ENCODE measurements at regions not wholly inside any gene's neighbourhood (a gene's known extent, or its start where the extent isn't known, plus 50 kb on each side); places are given as distances from the start of the nearest gene placed in this dataset.

DNA sequence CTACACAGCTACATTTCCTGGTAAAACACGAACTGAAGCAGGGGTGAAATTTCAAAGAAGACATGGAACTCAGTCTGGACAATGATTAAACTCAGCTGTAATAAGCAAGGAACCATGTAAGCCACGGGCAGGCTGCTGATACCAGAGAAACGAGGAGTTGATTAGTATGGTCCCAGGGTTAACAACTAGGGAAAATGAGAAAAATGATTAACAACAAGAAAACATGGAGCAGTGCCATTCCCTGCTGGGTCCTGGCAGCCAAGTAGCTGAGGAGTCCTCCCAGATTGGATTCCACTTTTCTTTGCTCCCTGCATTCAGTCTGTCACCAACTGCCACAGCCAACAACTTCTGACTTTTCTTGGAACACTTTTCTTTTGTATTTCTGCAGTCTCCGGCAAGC is 517.0 kb upstream of the KLHL29 start:
- Histone ChIP-seq H3K27me3 (ENCODE audit: control insufficient read depth in 1 of 2, insufficient read depth in 2 of 2, low read length in 2 of 2) (no peaks in the 10 kb centered on the region), H3K9me3 (ENCODE audit: low read length) (peaks cover 67% of the 10 kb centered on the region), H3K4me2 (ENCODE audit: low read depth, low read length) (no peak overlapping the region), H2AFZ (ENCODE audit: low read length) (no peak overlapping the region), H3K9ac (ENCODE audit: insufficient read depth, low read depth, low read length) (no peak overlapping the region), H3K36me3 (replicated peaks in 1 of 2; ENCODE audit: control insufficient read depth in 1 of 2, insufficient read depth in 2 of 2, low read length in 2 of 2) (no peaks in the 10 kb centered on the region), H3K4me1 (ENCODE audit: insufficient read depth, low read length) (no peaks in the 10 kb centered on the region), H4K20me1 (ENCODE audit: insufficient read depth, low read length) (no peaks in the 10 kb centered on the region), H3K79me2 (ENCODE audit: insufficient read depth, low read length) (no peaks in the 10 kb centered on the region), H3K27ac (ENCODE audit: extremely low read length, insufficient read depth, low read length) (no peak overlapping the region), H3K4me3 (replicated peaks in 1 of 3; ENCODE audit: insufficient read depth in 1 of 3, low read depth in 2 of 3, low read length in 3 of 3) (no peak overlapping the region)
- ChIA-PET CTCF (ENCODE audit: low intra/inter-chr PET ratio, low total read pairs) (no interaction called here), POLR2A (no interaction called here)
- in situ Hi-C loops (cut with HindIII; ENCODE audit: extremely low pct_ligation_motif_present, low pct_unique_long_range_greater_than_20kb) (no loop called here), intact Hi-C loops (cut with micrococcal nuclease; ENCODE audit: unreplicated experiment) (no loop called here)
- no peak for DNase-seq (ENCODE audit: low spot score)
- no peak for ATAC-seq
- no peak for FAIRE-seq
- BruUV-seq (replicated peaks): no TSS peak
- 4% methylated on average over 4 of the region's 4 CpGs for whole genome bisulfite sequencing (ENCODE audit: low lambda C conversion rate)
- TF ChIP-seq PCBP1 (IDR thresholded peaks at IDR 0.05; ENCODE audit: borderline replicate concordance, low read depth, low read length): no peak
- no peak for TF ChIP-seq HMG20A (CRISPR knock-in tag; IDR thresholded peaks at IDR 0.05; ENCODE audit: borderline replicate concordance)
- TF ChIP-seq ZNF256 (CRISPR knock-in tag; conservative IDR thresholded peaks at IDR 0.05): no peak
- TF ChIP-seq, protein P1, sequence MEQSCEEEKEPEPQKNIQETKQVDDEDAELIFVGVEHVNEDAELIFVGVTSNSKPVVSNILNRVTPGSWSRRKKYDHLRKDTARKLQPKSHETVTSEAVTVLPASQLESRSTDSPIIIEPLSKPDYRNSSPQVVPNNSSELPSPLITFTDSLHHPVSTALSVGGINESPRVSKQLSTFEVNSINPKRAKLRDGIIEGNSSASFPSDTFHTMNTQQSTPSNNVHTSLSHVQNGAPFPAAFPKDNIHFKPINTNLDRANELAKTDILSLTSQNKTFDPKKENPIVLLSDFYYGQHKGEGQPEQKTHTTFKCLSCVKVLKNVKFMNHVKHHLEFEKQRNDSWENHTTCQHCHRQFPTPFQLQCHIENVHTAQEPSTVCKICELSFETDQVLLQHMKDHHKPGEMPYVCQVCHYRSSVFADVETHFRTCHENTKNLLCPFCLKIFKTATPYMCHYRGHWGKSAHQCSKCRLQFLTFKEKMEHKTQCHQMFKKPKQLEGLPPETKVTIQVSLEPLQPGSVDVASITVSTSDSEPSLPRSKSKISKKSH (CRISPR knock-in tag; IDR thresholded peaks at IDR 0.05; ENCODE audit: borderline replicate concordance): no peak
- no peak for TF ChIP-seq SMYD3 (CRISPR knock-in tag; IDR thresholded peaks at IDR 0.05)
- TF ChIP-seq NR1H2 (CRISPR knock-in tag; IDR thresholded peaks at IDR 0.05; ENCODE audit: borderline replicate concordance, low read depth): no peak
- no peak for TF ChIP-seq ZNF546 (CRISPR knock-in tag; conservative IDR thresholded peaks at IDR 0.05)
- TF ChIP-seq, protein P2, sequence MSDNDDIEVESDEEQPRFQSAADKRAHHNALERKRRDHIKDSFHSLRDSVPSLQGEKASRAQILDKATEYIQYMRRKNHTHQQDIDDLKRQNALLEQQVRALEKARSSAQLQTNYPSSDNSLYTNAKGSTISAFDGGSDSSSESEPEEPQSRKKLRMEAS (IDR thresholded peaks at IDR 0.05): no peak
- no peak for TF ChIP-seq ZNF605 (CRISPR knock-in tag; IDR thresholded peaks at IDR 0.05)
- no peak for TF ChIP-seq ZNF263 (CRISPR knock-in tag; IDR thresholded peaks at IDR 0.05)
- no peak for TF ChIP-seq SOX6 (IDR thresholded peaks at IDR 0.05)
- TF ChIP-seq SOX6 (CRISPR knock-in tag; IDR thresholded peaks at IDR 0.05): no peak
- no peak for TF ChIP-seq MYNN (CRISPR knock-in tag; IDR thresholded peaks at IDR 0.05; ENCODE audit: low read depth)
- no peak for TF ChIP-seq RARG (CRISPR knock-in tag; IDR thresholded peaks at IDR 0.05; ENCODE audit: low read depth)
- TF ChIP-seq, protein P3, sequence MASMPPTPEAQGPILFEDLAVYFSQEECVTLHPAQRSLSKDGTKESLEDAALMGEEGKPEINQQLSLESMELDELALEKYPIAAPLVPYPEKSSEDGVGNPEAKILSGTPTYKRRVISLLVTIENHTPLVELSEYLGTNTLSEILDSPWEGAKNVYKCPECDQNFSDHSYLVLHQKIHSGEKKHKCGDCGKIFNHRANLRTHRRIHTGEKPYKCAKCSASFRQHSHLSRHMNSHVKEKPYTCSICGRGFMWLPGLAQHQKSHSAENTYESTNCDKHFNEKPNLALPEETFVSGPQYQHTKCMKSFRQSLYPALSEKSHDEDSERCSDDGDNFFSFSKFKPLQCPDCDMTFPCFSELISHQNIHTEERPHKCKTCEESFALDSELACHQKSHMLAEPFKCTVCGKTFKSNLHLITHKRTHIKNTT (CRISPR knock-in tag; IDR thresholded peaks at IDR 0.05): no peak
- TF ChIP-seq HOXD1 (CRISPR knock-in tag; IDR thresholded peaks at IDR 0.05): no peak
- TF ChIP-seq, protein P4, sequence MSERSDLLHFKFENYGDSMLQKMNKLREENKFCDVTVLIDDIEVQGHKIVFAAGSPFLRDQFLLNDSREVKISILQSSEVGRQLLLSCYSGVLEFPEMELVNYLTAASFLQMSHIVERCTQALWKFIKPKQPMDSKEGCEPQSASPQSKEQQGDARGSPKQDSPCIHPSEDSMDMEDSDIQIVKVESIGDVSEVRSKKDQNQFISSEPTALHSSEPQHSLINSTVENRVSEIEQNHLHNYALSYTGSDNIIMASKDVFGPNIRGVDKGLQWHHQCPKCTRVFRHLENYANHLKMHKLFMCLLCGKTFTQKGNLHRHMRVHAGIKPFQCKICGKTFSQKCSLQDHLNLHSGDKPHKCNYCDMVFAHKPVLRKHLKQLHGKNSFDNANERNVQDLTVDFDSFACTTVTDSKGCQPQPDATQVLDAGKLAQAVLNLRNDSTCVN (CRISPR knock-in tag; IDR thresholded peaks at IDR 0.05; ENCODE audit: borderline replicate concordance): no peak
- TF ChIP-seq, protein P5, sequence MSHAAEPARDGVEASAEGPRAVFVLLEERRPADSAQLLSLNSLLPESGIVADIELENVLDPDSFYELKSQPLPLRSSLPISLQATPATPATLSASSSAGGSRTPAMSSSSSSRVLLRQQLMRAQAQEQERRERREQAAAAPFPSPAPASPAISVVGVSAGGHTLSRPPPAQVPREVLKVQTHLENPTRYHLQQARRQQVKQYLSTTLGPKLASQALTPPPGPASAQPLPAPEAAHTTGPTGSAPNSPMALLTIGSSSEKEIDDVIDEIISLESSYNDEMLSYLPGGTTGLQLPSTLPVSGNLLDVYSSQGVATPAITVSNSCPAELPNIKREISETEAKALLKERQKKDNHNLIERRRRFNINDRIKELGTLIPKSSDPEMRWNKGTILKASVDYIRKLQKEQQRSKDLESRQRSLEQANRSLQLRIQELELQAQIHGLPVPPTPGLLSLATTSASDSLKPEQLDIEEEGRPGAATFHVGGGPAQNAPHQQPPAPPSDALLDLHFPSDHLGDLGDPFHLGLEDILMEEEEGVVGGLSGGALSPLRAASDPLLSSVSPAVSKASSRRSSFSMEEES (CRISPR knock-in tag; IDR thresholded peaks at IDR 0.05): no peak
- TF ChIP-seq ZNF670 (CRISPR knock-in tag; IDR thresholded peaks at IDR 0.05; ENCODE audit: borderline replicate concordance): no peak
- TF ChIP-seq, protein P6, sequence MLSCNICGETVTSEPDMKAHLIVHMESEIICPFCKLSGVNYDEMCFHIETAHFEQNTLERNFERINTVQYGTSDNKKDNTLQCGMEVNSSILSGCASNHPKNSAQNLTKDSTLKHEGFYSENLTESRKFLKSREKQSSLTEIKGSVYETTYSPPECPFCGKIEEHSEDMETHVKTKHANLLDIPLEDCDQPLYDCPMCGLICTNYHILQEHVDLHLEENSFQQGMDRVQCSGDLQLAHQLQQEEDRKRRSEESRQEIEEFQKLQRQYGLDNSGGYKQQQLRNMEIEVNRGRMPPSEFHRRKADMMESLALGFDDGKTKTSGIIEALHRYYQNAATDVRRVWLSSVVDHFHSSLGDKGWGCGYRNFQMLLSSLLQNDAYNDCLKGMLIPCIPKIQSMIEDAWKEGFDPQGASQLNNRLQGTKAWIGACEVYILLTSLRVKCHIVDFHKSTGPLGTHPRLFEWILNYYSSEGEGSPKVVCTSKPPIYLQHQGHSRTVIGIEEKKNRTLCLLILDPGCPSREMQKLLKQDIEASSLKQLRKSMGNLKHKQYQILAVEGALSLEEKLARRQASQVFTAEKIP (CRISPR knock-in tag; IDR thresholded peaks at IDR 0.05; ENCODE audit: borderline replicate concordance): no peak
- no peak for TF ChIP-seq NFE2 (CRISPR knock-in tag; IDR thresholded peaks at IDR 0.05)

Data from HepG2 (cell line).